K562 (cell line): ENCODE measurements at regions not wholly inside any gene's neighbourhood (a gene's known extent, or its start where the extent isn't known, plus 50 kb on each side); places are given as distances from the start of the nearest gene placed in this dataset.

Source experiments
- NFYB ChIP-seq: IDR thresholded peaks from 2 replicates; pipeline ENCODE4 v1.6.1; 2011; ENCODE audit warnings: mild to moderate bottlenecking, moderate library complexity; ENCODE audit not compliant: insufficient read length; ENCODE audit errors: extremely low read depth
- SREBF2 ChIP-seq: sonication (generic); formaldehyde crosslinking; IDR thresholded peaks from 2 replicates; pipeline ENCODE4 v1.4.0; 2020; ENCODE audit warnings: mild to moderate bottlenecking, missing genetic modification reagents
- TBL1XR1 ChIP-seq, 2 experiments: IDR thresholded peaks; 2 replicates each; pipeline ENCODE4 v1.6.1; 2012; ENCODE audit warnings: improper control_type of control experiment in 2 of 2, low read length in 2 of 2, mild to moderate bottlenecking in 1 of 2
- ZNF274 ChIP-seq: IDR thresholded peaks from 2 replicates; pipeline ENCODE4 v1.6.1; 2011; ENCODE audit warnings: low read depth, mild to moderate bottlenecking, low read length, moderate library complexity, borderline replicate concordance
- TF ChIP-seq, protein P1 (sequence below), 2 experiments: IDR thresholded peaks; 2 replicates each; pipeline ENCODE4 v1.6.1; 2011; ENCODE audit warnings: borderline replicate concordance in 1 of 2, control low read depth in 1 of 2, low read depth in 1 of 2, low read length in 1 of 2, mild to moderate bottlenecking in 1 of 2, mixed read lengths in 1 of 2, moderate library complexity in 1 of 2; ENCODE audit not compliant: insufficient read depth in 1 of 2, insufficient read length in 1 of 2, poor library complexity in 1 of 2, severe bottlenecking in 1 of 2; ENCODE audit errors: extremely low read depth in 1 of 2

DNA sequence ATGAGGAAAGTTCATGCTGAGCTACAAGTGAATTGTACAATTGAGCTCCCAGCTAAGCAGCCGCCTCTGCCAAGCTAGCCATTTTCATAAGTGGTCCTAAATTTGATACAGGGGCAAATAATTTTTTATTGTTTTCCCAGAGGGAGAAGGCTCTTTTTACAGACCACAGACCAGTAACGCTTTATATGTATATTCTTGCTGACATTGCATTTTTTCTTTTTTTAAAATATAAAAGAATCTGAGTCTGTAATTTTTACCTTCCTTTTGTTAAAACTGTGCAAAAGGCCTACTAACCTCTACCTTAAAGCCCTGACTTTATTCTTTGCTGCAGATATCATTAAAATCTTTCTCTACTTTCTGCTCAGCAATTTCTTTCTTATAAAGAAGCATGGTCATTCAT, 501.2 kb upstream of the INTU start:
- TF ChIP-seq NFYB: no peak
- no peak for TF ChIP-seq SREBF2
- no peak for TF ChIP-seq ZNF274
- TF ChIP-seq, protein P1, sequence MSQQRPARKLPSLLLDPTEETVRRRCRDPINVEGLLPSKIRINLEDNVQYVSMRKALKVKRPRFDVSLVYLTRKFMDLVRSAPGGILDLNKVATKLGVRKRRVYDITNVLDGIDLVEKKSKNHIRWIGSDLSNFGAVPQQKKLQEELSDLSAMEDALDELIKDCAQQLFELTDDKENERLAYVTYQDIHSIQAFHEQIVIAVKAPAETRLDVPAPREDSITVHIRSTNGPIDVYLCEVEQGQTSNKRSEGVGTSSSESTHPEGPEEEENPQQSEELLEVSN (IDR thresholded peaks at IDR 0.05; ENCODE audit: borderline replicate concordance in 1 of 2, extremely low read depth in 1 of 2, insufficient read depth in 1 of 2, insufficient read length in 1 of 2, low read depth in 1 of 2, low read length in 1 of 2, poor library complexity in 1 of 2, severe bottlenecking in 1 of 2): no peak
- TF ChIP-seq TBL1XR1 (IDR thresholded peaks at IDR 0.05; ENCODE audit: low read length in 2 of 2): no peak
